CD4-positive, alpha-beta T cell (primary cell): ENCODE measurements at regions not wholly inside any gene's neighbourhood (a gene's known extent, or its start where the extent isn't known, plus 50 kb on each side); places are given as distances from the start of the nearest gene placed in this dataset.

ENCODE experiments used
- ATAC-seq: fragments of 200-7000 bp; cut with Tn5 transposase; one replicate; pipeline ENCODE4 v1.10.0; 2022; ENCODE audit warnings: mild to moderate bottlenecking; ENCODE audit not compliant: poor library complexity
- CTCF ChIA-PET: fragments of 350-600 bp; sonication (Branson Sonifier 250); formaldehyde crosslinking; loops from one replicate; lab custom pipeline; 2021; ENCODE audit warnings: antibody characterized with exemption, inconsistent platforms; lab: Charles Lee
- POLR2A ChIA-PET: fragments of 350-600 bp; sonication (Branson Sonifier 250); formaldehyde crosslinking; loops from one replicate; lab custom pipeline; 2021; ENCODE audit warnings: antibody characterized with exemption, inconsistent platforms; lab: Charles Lee
- DNase-seq, 14 experiments: peaks; one replicate each; pipeline ENCODE4 v3.0.0-alpha.2; 2013 to 2020; ENCODE audit warnings: mixed read lengths in 2 of 14
- H3K27ac ChIP-seq, 2 donors: one replicate each; pipeline versions ENCODE4 v1.5.1 to v1.7.0; 2013; ENCODE audit warnings: low read length in 2 of 2, low read depth in 1 of 2, mild to moderate bottlenecking in 1 of 2
- H3K27me3 ChIP-seq, 2 experiments: 1 replicate in 1 of 2; 2 replicates in 1 of 2; pipeline versions ENCODE4 v1.6.1 to v1.7.0; 2013; ENCODE audit warnings: low read length in 2 of 2, control low read depth in 1 of 2, mild to moderate bottlenecking in 1 of 2, moderate library complexity in 1 of 2; ENCODE audit not compliant: insufficient read depth in 2 of 2, control insufficient read depth in 1 of 2
- H3K36me3 ChIP-seq: one replicate; pipeline ENCODE4 v1.6.1; 2013; ENCODE audit warnings: low read length, control low read depth; ENCODE audit not compliant: insufficient read depth
- H3K4me1 ChIP-seq: one replicate; pipeline ENCODE4 v1.6.1; 2013; ENCODE audit warnings: low read length, control low read depth; ENCODE audit not compliant: insufficient read depth
- H3K4me3 ChIP-seq: one replicate; pipeline ENCODE4 v1.5.1; 2013; ENCODE audit warnings: mild to moderate bottlenecking, low read length, moderate library complexity
- H3K9me3 ChIP-seq, 2 experiments: 1 replicate in 1 of 2; 2 replicates in 1 of 2; pipeline versions ENCODE4 v1.6.1 to v1.7.0; 2013; ENCODE audit warnings: low read length in 2 of 2, mild to moderate bottlenecking in 2 of 2, control low read depth in 1 of 2, moderate library complexity in 1 of 2; ENCODE audit not compliant: control insufficient read depth in 1 of 2, insufficient read depth in 1 of 2
- H3K27ac Mint-ChIP-seq: one replicate; pipeline ENCODE4 v1.8.0; 2020; ENCODE audit warnings: mixed read lengths
- H3K27me3 Mint-ChIP-seq: one replicate; pipeline ENCODE4 v1.8.0; 2021; ENCODE audit warnings: mixed read lengths
- H3K36me3 Mint-ChIP-seq: one replicate; pipeline ENCODE4 v1.8.0; 2021; ENCODE audit warnings: low read depth, mixed read lengths
- H3K4me1 Mint-ChIP-seq: one replicate; pipeline ENCODE4 v1.8.0; 2021; ENCODE audit warnings: low read depth, mixed read lengths
- H3K4me3 Mint-ChIP-seq: one replicate; pipeline ENCODE4 v1.8.0; 2020; ENCODE audit warnings: mild to moderate bottlenecking, mixed read lengths
- H3K9me3 Mint-ChIP-seq: one replicate; pipeline ENCODE4 v1.8.0; 2020; ENCODE audit warnings: mixed read lengths
- CTCF ChIP-seq: fragments of 200-600 bp; IDR thresholded peaks from one replicate; pipeline ENCODE4 v1.8.0; 2022; ENCODE audit warnings: antibody characterized with exemption, mild to moderate bottlenecking
- intact Hi-C, 2 experiments: fragments of 100-400 bp; cut with DNase I in 1 of 2; cut with micrococcal nuclease in 1 of 2; formaldehyde crosslinking; loops; one replicate each; pipeline versions ENCODE4 v1.15.1 to v1.9.0; 2023 to 2025; cut with DNase I, micrococcal nuclease

- TF ChIP-seq CTCF = no peak
These were observed 198.3 kb upstream of the GYPA start for GRCh38 chr4:144338834-144339233.

GRCh38 chr4:144340931-144341330, 200.4 kb upstream of the GYPA start:
- intact Hi-C loops = no loop called here
- TF ChIP-seq CTCF = no peak
- ChIA-PET CTCF (no interaction called here), POLR2A (no interaction called here)
- ATAC-seq (no peak), DNase-seq (no peak)
- no peaks in the 10 kb centered on the region for H3K27me3 ChIP-seq
- no peaks in the 10 kb centered on the region for H3K27me3 Mint-ChIP-seq
- no peaks in the 10 kb centered on the region for H3K9me3 Mint-ChIP-seq
- H3K27ac ChIP-seq = no peak overlapping the region
- H3K9me3 ChIP-seq = no peaks in the 10 kb centered on the region
- H3K4me3 ChIP-seq = no peak overlapping the region
- H3K4me1 ChIP-seq = no peaks in the 10 kb centered on the region
- no peak overlapping the region for H3K27ac Mint-ChIP-seq
- no peaks in the 10 kb centered on the region for H3K36me3 ChIP-seq
- H3K4me1 Mint-ChIP-seq = no peaks in the 10 kb centered on the region
- H3K4me3 Mint-ChIP-seq = no peak overlapping the region
- H3K36me3 Mint-ChIP-seq = no peaks in the 10 kb centered on the region

More at GRCh38 chr4:144338834-144339233, 198.3 kb upstream of the GYPA start:
- Histone ChIP-seq H3K27me3 (no peaks in the 10 kb centered on the region), H3K36me3 (no peaks in the 10 kb centered on the region), H3K27ac (no peak overlapping the region), H3K9me3 (no peaks in the 10 kb centered on the region), H3K4me3 (no peak overlapping the region), H3K4me1 (no peaks in the 10 kb centered on the region)
- Mint-ChIP-seq H3K9me3 (no peaks in the 10 kb centered on the region), H3K4me3 (no peak overlapping the region), H3K27me3 (no peaks in the 10 kb centered on the region), H3K4me1 (no peaks in the 10 kb centered on the region), H3K27ac (no peak overlapping the region), H3K36me3 (no peaks in the 10 kb centered on the region)
- intact Hi-C loops = no loop called here
- POLR2A ChIA-PET = no interaction called here
- ATAC-seq (no peak), DNase-seq (no peak)
- CTCF ChIA-PET = no interaction called here

- CTCF ChIA-PET = no interaction called here
- no peaks in the 10 kb centered on the region for H3K27me3 Mint-ChIP-seq
- H3K9me3 ChIP-seq = no peaks in the 10 kb centered on the region
- H3K36me3 Mint-ChIP-seq = no peaks in the 10 kb centered on the region
- H3K4me1 ChIP-seq = no peaks in the 10 kb centered on the region
- no peak overlapping the region for H3K4me3 Mint-ChIP-seq
- POLR2A ChIA-PET = no interaction called here
- no peak overlapping the region for H3K4me3 ChIP-seq
- no peaks in the 10 kb centered on the region for H3K27me3 ChIP-seq
- no peak overlapping the region for H3K27ac ChIP-seq
- H3K36me3 ChIP-seq = no peaks in the 10 kb centered on the region
- no peak overlapping the region for H3K27ac Mint-ChIP-seq
- ATAC-seq (no peak), DNase-seq (no peak)
- intact Hi-C loops = no loop called here
- no peak for TF ChIP-seq CTCF
- no peaks in the 10 kb centered on the region for H3K9me3 Mint-ChIP-seq
- H3K4me1 Mint-ChIP-seq = no peaks in the 10 kb centered on the region
These were observed 202.6 kb upstream of the GYPA start for GRCh38 chr4:144342949-144343760.
